GM19239 (cell line): ENCODE measurements at regions not wholly inside any gene's neighbourhood (a gene's known extent, or its start where the extent isn't known, plus 50 kb on each side); places are given as distances from the start of the nearest gene placed in this dataset.
"Not testable (repeated sequence)": the region's sequence is repeated elsewhere in the genome, so short reads cannot be mapped to it uniquely, and the experiment has no call there.

ENCODE experiments used
- DNase-seq: peaks from one replicate; pipeline ENCODE4 v3.0.0; 2011; ENCODE audit warnings: low spot score; ENCODE audit not compliant: insufficient read length
- FAIRE-seq: peaks from 2 replicates; lab custom pipeline; 2011; peaks lifted over from hg19 to GRCh38; lab: Jason Lieb, UNC

DNA sequence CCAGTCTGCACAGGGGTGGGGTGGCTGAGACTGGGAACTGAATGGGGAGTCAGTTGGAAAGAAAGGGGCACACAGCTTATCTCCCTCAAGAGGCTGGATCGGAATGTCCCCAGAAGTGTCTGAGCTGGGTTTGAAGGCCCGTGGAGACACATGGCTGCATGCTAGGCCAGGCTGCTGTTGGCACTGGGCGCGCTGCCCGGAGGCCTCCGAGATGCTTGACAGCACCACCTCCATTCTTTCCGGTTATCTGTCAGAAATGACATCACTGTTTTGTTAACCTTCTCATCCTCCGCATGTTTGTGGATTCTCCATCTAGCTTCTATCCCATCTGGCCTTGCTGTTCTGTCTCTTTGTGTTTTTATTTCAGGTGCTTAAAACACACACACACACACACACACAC, 85.5 kb downstream of the APIP start:
- DNase-seq, result no peak
- no peak for FAIRE-seq

DNA sequence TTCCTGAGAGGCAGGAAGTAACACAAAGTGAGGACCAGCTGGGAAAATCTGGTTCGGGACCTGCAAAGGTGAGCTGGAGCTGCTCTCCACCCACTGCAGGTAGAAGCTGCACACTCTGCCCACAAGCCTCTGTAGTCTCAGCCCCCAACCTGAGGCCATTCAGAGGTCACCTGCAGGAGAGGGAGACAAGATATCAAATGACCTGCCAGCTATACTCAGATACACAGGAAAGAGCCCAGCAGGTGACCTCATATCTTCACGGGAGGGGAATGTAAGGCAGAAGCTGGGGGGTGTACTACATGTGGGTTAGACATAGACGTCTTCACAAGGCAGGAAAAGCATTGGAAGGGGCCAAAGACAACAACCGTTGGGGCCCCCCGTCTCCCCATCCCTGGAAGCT, 86.1 kb downstream of the APIP start:
- FAIRE-seq (no peak), DNase-seq (no peak)

DNA sequence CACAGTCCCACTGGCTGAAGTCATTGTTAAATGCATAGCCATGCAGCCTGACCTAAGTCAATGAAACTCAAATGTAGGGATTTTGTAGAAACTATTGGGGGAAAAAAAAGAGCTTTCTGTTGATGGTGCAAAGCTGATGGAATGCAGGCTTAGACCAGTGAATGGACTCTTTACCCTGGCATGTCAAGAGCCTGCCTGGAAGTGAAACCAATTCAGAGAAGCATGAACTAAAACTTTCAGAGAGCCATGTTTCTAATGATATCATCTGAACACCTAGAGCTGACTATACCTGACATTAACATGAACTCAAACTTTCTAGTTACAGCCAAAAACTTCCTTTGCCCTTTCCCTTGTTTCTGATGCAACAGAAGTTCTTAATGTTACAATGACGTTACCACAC, 89.0 kb downstream of the APIP start:
- DNase-seq (no peak), FAIRE-seq (no peak)

DNA sequence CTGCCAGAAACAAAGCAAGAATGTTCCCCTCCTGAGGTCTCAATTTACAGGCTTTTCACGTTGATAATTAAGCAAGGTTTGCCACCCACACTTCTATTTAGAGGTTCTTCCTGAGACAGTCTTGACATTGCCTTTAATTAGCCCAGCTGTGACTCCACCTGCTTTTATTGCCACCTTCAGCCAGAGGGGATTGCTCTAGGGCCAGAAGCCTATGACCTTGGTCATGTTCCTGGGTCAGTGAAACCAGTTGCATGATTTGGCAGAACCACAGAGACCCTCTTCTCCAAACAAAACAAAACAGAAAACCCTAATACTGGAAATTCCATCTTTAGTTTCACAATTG, 89.8 kb downstream of the APIP start:
- FAIRE-seq, result no peak
- DNase-seq, result no peak

- FAIRE-seq, result no peak
- no peak for DNase-seq
Observed at GRCh38 chr11:34825670-34826383, 90.4 kb downstream of the APIP start.

- no peak for FAIRE-seq
- no peak for DNase-seq
Observed at GRCh38 chr11:34825315-34825669, 90.9 kb downstream of the APIP start.

DNA sequence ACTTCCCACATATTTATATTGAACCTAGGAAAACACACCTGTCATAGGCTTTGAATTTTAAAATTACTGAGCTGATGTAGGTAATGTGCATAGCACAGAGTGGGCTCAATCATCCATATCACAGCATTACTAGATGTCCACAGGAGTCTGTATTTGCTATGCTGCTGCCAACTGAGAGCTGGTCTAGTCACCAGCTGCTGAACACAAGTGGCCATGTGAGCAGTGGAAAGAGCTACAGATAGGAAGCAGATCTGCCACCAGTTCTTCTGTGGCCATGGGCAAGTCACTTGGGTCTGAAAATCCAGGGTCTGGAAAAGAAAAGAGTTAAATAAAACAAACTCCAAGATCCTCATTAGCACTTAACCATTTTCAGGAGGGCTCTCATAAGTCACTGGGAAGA, 91.8 kb downstream of the APIP start:
- FAIRE-seq (no peak), DNase-seq (no peak)

- FAIRE-seq (no peak), DNase-seq (no peak)
Observed at GRCh38 chr11:34823639-34824038, 92.5 kb downstream of the APIP start.

DNA sequence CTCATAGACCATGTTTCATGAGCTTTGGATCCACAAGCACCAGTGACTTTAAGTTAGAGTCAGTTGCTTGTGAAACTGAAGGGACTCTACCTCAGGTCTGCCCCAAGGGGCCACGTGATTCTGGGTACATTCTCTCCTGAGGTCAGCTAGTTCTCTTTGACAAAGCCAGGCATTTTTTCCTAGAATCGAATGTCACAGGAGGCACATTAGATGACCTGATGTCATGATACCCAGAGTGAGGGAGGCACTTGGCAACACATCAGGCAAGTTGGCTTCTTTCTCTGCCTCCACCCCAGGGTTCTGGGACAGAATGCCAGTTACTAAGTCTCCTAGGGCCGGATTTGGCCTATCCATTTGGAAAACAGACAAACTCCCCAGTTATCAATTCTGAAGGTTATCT, 93.0 kb downstream of the APIP start:
- DNase-seq, result no peak
- FAIRE-seq, result no peak

DNA sequence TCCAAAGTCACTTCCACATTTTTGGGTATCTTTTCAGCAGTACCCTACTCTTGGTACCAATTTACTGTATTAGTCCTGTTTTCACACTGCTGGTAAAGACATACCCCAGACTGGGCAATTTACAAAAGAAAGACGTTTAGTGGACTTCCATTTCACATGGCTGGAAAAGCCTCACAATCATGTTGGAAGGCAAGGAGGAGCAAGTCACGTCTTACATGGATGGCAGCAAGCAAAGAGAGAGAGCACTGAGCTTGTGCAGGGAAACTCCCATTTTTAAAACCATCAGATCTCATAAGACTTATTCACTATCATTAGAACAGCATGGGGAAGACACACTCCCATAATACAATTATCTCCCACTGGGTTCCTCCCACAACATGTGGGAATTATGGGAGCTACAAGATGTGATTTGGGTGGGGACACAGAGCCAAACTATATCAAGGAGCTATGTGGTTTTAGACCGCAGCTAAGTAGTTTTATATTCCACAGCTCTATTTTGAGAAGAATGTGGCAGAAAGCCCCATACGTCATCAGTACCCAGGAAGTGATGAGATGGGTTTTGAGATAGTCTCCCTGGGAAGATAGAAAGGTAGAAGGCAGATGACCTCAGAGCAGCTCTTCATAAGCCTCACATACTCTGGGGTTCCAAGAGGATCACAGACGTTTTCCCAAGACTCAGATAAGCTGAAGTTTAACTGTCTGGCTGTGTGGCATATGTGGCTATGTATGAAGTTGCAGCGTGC, 96.3 kb downstream of the APIP start:
- FAIRE-seq (no peak), DNase-seq (no peak)

GRCh38 chr11:34817812-34818211, 98.4 kb downstream of the APIP start:
- not testable (repeated sequence) for DNase-seq, FAIRE-seq

- no peak for FAIRE-seq
Observed at GRCh38 chr11:34816698-34817213, 99.4 kb downstream of the APIP start.

GRCh38 chr11:34812905-34813576, 103.1 kb downstream of the APIP start:
- FAIRE-seq, result no peak
- no peak for DNase-seq

More at GRCh38 chr11:34816698-34817213, 99.4 kb downstream of the APIP start:
- DNase-seq, result no peak

DNA sequence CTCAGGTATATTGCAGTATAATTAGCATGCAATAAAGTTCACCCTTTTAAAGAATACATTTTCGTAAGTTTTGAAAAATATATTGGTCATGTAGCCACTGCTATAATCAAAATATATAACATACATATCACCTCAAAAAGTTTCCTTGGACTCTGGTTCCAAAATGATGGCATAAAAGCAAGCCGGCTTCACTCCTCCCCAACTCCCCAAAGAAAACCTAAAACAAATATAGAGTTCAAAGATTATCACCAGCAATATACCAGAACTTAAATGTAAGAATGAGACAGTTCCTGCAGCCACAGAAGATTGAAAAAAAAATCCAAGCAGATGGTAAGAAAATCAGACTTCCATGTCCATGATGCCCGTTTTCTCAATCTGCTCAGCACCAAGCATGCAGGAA, 104.3 kb downstream of the APIP start:
- DNase-seq (no peak), FAIRE-seq (no peak)

DNA sequence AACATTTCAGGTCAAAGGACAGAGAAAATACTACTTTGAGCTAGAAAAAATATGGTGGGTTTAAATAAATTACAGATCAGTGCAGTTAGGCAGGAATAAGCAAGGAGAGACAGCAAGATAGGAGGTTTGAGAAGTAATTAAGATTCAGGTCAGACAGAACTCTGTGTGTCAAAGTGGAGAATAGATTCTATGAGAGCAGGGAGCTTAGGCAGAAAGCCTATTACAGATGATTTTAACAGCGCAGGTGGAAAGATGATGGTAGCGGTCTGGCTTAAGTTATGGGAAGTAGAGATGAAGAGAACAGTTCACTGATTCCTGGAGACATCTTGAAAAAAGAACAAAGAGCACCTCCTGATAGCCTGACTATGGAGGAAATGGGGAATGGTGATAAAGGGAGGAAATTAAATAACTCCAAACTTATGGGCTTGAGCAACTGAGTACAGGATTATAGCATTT, 106.0 kb downstream of the APIP start:
- no peak for DNase-seq
- no peak for FAIRE-seq

DNA sequence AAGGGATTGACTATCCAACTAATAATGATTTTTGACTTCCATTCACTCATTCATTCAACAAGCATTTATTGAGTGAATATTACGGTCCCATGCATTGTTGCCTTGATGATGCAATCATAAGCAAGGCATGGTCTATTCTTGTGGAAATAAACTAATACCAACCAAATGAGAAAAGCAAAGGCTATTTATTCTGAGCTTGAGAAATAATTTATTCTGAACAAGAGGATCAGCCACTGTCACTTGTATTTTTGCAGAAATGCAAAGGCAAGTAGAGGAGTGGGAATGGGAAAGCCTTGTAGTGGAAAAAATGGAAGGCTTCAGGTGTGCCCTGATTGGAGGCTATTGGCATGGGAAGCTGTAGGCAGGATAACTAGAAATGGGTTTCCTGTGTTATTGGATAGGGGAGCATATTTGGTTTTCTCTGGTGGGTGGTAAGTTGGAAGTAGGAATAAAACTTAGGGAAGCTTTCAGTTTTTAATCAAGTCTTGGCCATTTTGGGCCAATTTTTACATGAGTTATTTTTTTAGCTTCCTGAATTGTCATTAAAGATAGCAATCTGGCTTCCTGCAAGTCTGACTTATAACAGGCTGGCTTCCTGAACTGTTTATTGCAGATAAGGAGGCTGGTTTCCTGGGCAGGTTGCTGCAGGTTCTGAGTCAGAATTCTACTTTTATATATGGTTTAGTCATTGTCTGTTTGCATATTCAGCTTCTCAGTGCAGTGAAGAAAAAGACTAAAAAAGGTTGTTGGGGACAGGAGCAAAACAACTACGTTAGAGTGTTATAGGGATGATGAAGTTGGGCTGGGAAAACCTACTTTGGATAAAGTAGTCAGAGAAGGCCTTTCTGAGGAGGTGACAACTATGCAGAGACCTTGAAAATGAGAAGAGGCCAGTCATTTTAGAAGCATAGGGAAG, 106.7 kb downstream of the APIP start:
- DNase-seq (no peak), FAIRE-seq (no peak)

DNA sequence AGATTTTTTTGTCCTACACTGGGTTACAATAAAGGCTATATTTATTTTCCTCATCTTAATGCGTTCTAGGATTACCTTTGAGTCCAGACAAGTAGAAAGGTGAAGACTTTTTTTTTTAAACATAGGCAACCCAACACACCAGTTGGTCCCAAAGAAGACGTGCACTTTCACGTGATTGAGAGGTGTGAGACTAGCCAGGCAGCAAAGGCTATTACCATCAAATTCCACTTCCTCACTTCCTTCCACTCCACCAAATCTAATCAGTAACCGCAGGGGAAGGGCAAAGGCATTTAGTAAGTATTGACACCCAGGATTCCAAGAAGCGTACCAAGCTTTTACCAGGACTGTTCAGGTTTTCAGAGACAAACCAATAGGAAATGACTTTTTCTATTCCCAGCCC, 109.3 kb downstream of the APIP start:
- FAIRE-seq (no peak), DNase-seq (no peak)

- DNase-seq (no peak), FAIRE-seq (no peak)
Observed at GRCh38 chr11:34805937-34806336, 110.2 kb downstream of the APIP start.

DNA sequence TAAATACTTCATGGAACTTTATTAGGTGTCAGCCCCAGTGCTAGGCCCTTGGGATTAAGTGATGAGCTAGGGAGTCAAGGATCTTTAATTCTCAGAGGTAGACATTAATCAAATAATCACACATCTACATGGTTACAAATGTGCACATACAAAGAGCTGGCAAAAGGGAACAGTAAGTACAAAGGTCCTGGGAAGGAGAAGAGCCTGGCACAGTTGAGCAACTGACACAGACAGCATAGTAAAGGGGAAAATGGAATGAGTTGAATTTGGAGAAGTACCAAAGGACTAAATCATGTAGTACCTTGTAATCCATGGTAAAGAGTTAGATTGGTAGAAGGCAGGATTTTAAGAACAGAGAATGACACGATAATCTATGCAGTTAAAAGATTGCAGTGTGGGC, 116.3 kb downstream of the APIP start:
- DNase-seq (no peak), FAIRE-seq (no peak)

- FAIRE-seq (no peak), DNase-seq (no peak)
Observed at GRCh38 chr11:34798985-34799384, 117.2 kb downstream of the APIP start.
